GM18517 (cell line): ENCODE measurements at regions not wholly inside any gene's neighbourhood (a gene's known extent, or its start where the extent isn't known, plus 50 kb on each side); places are given as distances from the start of the nearest gene placed in this dataset.
A peak's percentile ranks its signal among the peaks of the same experiment; 100 is the strongest.
"Not testable (repeated sequence)": the region's sequence is repeated elsewhere in the genome, so short reads cannot be mapped to it uniquely, and the experiment has no call there.

Source experiments
- ATAC-seq: cut with Tn5 transposase; IDR thresholded peaks from one replicate; pipeline ENCODE4 v1.9.1; 2021; ENCODE audit warnings: mild to moderate bottlenecking, moderate library complexity; ENCODE audit not compliant: unreplicated experiment

DNA sequence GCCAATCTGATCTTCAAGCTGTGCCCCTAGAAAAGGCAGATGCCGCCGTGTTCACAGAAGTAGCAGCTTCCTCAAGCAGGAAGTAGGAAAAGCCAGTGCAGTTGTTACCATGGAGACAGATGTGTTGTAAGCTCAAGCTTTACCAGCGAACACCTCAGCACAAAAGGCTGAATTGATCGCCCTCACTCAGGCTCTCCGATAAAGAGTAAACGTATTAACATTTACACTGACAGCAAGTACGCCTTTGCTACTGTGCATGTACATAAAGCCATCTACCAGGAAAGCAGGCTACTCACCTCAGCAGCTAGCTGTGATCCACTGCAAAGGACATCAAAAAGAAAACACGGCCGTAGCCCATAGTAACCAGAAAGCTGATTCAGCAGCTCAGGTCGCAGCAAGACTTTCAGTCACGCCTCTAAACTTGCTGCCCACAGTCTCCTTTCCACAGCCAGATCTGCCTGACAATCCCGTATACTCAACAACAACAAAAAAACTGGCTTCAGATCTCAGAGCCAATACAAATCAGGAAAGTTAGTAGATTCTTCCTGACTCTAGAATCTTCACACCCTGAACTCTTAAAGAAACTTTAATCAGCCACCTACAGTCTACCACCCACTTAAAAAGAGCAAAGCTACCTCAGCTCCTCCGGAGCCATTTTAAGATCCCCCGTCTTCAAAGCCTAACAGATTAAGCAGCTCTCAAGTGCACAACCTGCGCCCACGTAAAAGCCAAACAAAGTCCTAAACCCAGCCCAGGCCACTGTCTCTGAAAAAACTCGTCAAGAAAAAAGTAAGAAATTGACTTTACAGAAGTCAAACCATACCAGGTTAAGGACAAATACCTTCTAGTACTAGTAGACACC lies 160.0 kb downstream of the DEFB131A start:
- ATAC-seq: not testable (repeated sequence)

DNA sequence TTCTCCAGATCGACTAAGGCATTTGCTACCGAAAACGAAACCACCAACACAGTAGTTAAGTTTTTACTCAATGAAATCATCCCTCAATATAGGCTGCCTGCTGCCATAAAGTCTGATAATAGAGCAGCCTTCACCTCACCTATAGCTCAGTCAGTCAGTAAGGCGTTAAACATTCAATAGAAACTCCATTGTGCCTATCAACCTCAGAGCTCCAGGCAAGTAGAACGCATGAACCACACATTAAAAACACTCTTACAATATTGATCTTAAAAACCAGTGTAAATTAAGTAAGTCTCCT lies 160.6 kb downstream of the DEFB131A start:
- not testable (repeated sequence) for ATAC-seq

DNA sequence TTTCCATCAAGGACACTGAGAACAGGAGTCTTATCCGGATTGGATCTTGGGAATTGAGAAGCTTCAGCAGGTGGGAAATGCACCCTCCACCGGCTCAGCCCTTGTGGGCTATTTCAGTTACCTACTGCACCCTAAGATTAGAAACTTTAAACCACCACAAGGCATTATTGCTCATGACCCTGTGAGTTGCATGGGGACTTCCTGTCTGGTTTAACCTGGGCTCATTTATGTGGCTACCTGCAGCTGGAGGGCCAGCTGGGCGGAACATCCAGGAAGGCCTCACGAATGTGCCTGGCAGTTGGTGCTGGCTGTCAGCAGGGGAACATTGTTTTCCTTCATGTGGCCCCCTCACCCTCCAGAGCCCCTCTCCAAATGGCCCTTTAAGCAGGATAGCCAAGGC lies 164.1 kb downstream of the DEFB131A start:
- no peak for ATAC-seq

DNA sequence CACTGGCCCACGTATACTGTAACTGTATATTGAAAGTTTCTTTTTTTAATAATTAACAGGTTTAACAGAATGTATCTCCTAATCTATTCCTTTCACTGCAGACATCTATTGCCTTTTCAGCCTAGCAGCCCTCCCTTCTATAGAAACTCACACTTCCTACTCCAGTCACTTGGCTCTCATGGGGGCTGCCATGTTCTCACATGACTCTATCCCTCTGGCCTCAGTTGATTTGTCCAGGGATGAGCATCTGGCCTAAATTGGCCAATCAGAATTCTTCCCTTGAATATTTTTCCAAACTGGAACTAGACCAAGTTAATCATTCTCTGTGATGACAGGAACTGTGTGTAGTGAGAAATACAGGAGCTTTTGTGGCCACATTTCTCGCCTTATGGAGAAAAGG lies 166.1 kb downstream of the DEFB131A start:
- not testable (repeated sequence) for ATAC-seq

DNA sequence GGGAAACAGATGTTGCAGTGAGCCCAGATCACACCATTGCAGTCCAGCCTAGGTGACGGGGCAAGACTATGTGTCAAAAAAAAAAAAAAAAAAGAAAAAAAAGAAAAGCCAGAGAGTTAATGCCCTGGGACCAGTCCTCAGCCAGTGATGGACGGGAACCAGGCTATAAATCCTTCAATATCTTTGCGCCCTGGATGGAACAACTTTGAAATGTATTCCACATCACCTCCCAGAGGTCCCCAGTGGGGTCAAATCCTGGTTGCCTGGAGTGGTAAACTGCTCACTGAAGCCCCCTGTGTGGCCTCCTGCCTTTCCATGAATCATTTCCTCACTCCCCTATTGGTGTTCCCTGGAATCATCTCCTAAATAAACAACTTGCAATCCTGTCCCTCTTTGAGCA lies 166.9 kb downstream of the DEFB131A start:
- ATAC-seq: no peak

DNA sequence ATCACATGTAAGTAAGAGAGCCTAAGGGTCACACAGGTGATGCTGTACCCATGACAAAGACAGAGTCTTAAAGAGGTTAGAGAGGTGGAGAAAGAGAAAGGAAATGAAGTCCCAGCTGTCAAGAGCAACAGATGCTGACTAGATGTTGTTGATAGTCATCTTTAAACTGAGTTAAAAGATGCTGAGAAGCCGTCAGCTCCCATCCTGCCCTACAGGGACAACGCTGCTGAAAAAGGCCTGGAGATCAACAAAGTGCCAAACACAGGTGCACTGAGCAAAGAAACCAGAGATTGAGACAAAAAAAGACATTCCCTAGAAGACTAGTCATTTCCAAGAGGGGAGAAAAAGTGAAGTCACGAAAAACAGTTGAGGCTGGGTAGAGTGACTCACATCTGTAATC lies 145.0 kb upstream of the DRD5 start:
- not testable (repeated sequence) for ATAC-seq

DNA sequence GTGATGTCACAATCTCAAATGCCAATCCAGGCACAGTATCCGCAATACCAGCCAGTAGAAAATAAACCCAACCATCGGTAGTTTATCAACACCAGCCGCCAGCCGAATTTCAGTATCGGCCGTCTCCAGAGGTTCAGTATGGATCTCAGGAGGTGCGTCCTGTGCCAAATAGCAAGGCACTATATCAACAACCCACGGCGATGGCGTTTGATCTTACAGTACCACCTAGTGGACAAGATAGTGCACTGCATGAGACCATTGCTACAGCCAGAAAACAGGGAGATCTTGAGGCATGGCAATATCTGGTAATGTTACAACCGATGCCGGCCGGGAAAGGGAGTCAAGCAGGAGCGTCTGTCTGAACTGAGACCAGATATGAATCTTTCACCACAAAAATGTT lies 121.8 kb upstream of the DRD5 start:
- not testable (repeated sequence) for ATAC-seq

DNA sequence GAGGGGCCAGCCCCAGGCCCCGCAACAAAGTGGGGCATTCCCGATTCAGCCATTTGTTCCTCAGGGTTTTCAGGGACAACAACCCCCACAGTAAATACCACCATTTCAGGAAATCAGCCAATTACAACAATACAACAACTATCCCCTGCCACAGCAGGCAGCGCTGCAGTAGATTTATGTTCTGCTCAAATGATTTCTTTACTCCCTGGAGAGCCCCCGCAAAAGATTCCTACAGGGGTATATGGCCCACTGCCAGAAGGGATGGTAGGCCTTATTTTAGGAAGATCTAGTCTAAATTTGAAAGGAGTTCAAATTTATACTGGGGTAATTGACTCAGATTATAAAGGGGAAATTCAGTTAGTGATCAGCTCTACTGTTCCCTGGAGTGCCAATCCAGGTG lies 120.5 kb upstream of the DRD5 start:
- not testable (repeated sequence) for ATAC-seq

DNA sequence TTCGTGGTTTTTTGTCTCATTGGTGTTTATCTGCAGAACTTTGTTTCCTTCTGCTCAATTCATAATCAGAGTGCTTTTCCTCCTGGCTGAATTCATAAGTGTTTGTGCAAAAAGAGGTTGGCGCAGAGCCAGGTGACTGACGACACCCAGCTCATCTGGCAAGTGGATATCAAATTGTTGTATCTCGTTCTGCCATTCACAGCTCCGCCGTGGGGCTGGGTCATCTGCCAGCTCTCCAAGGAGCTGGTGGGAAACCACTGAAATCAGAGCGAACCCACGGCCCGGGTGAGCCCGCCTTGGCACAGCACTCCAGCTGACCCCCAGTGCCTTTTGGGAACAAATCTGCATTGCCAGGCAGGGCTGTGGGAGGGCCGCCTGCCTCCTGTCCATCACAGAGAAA lies 110.7 kb upstream of the DRD5 start:
- not testable (repeated sequence) for ATAC-seq

DNA sequence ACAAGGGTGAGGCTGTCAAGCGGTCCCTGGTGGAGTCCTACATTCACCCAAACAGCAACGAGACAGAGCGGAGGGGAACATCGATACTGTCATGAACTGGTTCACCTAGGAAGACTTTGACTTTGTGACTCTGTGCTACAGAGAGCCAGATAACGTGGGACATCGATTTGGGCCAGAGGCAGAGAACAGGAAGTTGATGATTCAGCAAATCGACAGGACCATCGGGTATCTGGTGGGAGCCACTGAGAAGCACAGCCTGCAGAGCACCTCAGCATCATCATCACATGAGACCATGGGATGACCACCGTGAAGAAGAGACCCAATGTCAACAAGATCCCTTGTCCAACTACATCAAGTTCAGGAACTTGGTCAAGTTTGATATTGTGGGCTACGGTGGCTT lies 104.1 kb upstream of the DRD5 start:
- not testable (repeated sequence) for ATAC-seq

DNA sequence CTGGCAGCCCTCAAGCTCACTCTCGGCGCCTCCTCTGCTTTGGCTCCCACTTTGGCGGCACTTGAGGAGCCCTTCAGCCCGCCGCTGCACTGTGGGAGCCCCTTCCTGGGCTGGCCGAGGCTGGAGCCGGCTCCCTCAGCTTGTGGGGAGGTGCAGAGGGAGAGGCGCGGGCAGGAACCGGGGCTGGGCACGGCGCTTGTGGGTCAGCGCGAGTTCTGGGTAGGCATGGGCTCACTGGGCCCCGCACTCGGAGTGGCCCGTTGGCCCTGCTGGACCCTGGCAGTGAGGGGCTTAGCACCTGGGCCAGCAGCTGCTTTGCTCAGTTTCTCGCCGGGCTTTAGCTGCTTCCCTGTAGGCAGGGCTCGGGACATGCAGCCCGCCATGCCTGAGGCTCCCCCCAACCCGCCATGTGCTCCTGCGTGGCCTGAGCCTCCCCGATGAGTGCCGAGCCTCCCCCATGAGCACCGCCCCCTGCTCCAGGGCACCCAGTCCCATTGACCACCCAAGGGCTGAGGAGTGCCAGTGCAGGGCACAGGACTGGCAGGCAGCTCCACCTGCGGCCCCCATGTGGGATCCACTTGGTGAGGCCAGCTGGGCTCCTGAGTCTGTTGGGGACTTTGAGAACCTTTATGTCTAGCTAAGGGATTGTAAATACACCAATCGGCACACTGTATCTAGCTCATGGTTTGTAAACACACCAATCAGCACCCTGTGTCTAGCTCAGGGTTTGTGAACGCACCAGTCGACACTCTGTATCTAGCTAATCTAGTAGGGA lies 101.5 kb upstream of the DRD5 start:
- no peak for ATAC-seq

DNA sequence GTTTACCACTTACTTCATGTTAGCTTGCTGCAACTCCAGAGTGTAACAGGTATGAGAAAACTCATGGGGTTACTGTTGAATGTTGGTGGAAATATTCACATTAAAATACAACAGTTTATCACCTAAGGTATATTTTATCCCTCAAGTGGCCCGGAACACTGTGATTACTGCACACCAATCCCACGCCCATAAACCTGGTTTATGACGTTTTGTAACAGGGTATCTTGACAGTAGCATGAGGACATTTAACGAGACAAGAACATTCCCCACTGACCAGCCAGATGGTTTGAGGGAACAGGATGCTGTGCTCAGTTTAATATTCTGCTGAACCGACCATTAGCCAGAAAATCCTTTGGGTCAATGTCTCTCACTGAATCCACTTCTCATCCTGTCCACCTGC lies 98.3 kb upstream of the DRD5 start:
- ATAC-seq: not testable (repeated sequence)

DNA sequence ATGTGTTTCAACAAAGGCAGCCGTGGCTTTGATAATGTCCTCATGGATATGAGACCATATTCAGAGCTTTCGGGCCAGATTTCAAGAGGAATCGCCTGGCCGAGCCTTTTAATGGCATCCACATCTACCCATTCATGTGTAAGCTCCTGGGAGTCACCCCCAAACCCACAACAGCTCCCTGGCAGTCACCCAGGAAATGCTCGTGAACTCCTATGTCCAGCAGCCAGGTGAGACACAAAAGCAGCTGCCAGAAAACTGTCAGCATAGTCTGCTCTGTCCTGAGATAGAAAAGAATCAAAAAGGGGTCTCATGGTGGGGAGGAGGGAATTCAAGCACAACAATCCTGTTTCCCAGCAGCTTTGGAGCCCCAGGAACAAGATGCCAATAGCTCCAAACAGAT lies 96.4 kb upstream of the DRD5 start:
- not testable (repeated sequence) for ATAC-seq

DNA sequence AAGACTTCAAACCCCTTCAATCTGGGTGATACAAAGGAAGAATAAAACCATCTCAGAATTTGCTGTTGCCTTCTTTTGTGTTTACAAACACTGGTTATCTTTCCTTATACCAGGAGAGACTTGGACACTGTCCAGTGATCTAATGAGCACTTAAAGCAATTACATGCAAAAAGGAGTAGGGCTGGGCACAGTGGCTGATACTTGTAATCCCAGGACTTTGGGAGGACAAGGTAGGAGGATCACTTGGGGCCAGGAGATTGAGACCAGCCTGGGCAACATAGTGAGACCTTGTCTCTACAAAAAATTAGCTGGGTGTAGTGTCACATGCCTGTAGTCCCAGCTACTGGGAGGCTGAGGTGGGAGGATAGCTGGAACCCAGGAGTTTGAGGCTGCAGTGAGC lies 95.7 kb upstream of the DRD5 start:
- no peak for ATAC-seq

DNA sequence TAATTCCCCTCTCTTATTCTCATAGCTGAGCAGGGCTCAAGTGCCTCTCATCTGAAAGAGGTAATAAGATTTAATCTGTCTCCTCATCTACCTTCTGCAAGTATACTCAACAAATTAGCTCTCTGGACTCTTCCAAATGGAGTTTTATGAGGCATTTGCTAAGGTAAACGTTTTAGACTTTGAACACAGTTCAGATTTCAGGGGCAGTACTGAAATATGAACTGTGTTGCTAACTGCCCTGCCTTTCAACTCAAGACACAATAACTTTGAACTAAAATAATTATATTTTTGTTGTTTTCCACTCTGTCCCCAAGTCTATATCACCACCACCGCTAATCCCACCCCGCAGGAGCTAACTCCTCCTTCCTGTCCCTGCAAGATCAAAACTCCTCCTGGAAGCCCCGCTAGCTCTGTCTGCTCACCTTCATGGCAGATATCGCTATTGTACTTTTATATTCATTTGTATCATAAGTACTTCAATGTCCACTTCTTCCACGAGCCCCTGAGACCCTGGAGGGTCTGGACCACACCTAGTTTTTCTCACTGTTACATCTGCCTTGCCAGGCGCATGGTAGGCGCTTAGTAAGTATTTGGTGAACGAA lies 90.7 kb upstream of the DRD5 start:
- ATAC-seq: not testable (repeated sequence)

DNA sequence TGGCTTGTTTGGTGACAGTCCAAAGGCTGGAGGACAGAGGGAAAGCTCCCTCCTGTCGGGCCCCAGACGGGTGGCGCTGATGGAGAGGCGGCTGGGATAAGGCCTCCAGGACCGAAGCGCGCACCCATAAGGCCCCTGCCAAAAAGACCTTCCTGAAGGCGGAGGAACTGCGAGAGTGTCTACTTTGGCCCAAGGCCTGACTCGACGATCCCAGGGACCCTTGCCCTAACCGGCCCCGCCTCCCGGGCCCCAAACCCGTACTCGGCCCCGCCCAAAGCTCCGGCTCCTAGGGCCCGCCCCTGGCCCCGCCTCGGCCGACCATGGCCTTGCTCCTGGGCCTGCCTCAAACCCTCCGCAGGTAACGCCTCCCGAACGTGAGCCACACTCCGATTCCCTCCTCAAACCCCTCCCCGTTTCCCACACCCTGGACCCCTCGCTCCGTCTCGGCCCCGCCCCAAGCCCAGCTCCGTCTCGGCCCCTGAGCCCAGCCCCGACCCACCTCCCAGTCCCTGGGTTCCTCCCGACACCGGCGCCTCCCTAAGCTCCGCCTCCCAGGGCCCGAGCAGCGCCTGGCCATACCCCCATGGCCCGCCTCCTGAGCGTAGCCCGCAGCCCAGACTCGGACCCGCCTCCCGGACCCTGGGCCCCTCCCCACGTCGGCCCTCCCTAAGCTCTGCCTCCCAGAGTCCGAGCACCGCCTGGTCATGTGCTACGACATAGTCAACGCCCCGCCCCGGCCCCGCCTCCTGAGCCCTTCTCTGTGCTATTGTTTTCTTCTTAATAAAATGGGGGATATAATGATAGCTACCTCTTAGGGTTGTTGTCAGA lies 90.0 kb upstream of the DRD5 start:
- ATAC-seq: peak; percentile 100

DNA sequence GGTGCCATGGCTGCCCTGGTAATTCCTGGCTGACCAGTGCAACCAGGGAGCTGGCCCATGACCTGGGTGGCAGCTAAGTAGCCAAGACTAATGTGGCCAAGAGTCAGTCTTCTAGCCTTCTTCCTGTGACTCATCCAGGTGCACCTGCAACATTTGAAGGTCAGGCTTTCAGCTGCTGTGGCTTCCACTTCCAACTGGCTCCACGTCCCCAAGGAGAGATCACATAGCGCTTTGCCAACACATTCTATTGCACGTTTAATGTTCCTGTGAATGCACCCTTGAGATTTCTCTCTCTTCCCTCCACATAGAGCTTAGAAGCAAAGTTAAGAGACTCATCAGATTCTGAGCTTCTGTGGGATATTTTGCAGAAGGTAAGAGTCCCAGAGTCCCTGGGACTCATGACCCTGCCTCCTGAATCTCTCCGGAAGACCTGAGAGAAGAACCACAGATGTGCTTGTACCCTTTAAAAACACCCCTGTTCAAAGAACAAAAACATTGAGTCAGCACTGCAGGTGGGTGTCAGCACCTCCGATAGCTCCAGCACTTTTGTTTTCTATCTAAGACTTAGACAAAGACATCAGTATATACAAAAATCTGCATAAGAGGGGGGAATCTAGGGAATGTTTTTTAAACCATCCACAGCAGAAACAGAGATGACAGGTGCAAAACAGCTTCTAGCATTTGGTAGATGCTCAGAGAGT lies 88.5 kb upstream of the DRD5 start:
- ATAC-seq: not testable (repeated sequence)

DNA sequence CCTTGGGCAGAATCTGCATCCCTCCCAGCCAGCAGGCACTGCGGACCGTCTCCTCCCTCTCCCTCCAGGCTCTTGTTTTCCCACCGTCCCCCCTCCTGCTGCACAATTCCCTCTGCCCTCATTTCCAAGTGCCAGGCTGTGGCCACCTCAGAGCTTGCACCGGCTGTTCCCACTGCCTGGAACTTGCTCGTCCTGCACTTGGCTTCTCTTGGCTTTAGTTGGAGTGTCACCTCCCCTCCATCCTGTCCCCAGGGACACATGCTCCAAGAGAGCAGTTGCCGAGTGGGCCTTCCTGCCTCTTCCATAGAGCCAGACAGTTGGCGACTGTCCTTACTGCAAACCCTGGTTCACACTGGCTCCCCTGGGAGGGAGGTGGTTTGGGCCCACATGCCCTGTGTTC lies 87.0 kb upstream of the DRD5 start:
- not testable (repeated sequence) for ATAC-seq

DNA sequence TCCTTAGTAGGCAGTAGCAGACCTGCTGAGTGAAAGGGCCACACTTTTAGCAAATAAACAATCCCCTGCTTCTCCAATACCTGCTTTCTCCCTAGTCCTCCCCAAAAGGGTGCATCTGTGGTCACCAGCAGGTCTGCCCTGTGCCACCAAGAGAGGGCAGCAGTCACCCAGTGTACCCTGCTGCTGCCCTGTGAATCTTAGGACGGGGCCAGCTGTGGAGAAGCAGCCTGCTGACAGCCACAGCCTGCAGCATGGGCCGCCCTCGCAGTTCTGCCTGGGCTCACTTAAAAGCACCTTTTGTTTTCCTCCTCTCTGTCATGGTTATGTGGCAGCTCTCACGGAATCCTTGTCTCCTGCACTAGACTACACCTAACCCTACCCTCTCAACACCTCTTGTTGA lies 85.4 kb upstream of the DRD5 start:
- not testable (repeated sequence) for ATAC-seq

DNA sequence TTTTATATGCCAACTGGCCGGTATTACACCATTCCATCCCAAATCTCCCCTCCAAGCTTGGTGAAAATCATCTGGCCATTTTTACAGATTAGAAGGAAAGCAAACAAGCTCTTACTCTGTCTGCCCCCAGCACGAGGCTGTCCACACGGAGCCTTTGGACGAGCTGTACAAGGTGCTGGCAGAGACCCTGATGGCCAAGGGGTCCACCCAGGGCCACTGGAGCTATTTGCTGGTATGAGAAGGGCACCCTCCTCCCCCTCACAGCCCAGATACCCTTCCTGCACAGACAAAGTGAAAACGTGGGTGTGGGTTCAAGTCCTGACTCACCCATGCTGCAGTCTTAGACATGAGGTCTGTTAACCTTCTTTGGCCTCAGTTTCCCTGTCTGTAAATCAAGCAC lies 84.9 kb upstream of the DRD5 start:
- ATAC-seq: not testable (repeated sequence)
